ENCODE measurements at regions not wholly inside any gene's neighbourhood (a gene's known extent, or its start where the extent isn't known, plus 50 kb on each side); places are given as distances from the start of the nearest gene placed in this dataset.

DNA sequence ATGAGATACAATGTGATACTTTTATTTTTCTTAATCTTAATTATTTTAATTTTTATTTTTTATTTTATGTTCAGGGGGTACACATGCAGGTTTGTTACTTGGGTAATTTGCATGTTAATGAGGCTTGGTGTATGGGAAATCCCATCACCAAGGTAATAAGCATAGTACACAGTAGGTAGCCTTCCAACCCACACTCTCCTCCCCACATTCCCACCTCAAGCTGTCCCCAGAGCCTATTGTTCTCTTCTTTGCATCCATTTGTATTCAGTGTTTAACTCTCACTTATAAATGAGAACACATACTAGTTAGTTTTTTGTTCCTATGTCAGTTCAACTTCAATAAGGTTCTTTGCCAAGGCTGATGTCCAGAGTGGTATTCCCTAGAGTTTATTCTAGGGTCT lies 1375.4 kb downstream of the NSUN3 start:
- Mint-ChIP-seq H3K27me3 (ENCODE audit: unreplicated experiment) (no peaks in the 10 kb centered on the region), H3K4me3 (ENCODE audit: low read depth, unreplicated experiment) (no peak overlapping the region), H3K9me3 (ENCODE audit: low read depth, unreplicated experiment) (no peaks in the 10 kb centered on the region), H3K4me1 (ENCODE audit: low read depth, unreplicated experiment) (no peaks in the 10 kb centered on the region), H3K27ac (ENCODE audit: unreplicated experiment) (no peak overlapping the region), H3K36me3 (ENCODE audit: insufficient read depth, unreplicated experiment) (no peaks in the 10 kb centered on the region)
- no peak for DNase-seq
- BruUV-seq (replicated peaks): no TSS peak
- TF ChIP-seq, protein P1, sequence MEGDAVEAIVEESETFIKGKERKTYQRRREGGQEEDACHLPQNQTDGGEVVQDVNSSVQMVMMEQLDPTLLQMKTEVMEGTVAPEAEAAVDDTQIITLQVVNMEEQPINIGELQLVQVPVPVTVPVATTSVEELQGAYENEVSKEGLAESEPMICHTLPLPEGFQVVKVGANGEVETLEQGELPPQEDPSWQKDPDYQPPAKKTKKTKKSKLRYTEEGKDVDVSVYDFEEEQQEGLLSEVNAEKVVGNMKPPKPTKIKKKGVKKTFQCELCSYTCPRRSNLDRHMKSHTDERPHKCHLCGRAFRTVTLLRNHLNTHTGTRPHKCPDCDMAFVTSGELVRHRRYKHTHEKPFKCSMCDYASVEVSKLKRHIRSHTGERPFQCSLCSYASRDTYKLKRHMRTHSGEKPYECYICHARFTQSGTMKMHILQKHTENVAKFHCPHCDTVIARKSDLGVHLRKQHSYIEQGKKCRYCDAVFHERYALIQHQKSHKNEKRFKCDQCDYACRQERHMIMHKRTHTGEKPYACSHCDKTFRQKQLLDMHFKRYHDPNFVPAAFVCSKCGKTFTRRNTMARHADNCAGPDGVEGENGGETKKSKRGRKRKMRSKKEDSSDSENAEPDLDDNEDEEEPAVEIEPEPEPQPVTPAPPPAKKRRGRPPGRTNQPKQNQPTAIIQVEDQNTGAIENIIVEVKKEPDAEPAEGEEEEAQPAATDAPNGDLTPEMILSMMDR (IDR thresholded peaks at IDR 0.05; ENCODE audit: unreplicated experiment): no peak
- intact Hi-C loops (cut with micrococcal nuclease; ENCODE audit: unreplicated experiment): no loop called here
- CTCF ChIA-PET: no interaction called here

DNA sequence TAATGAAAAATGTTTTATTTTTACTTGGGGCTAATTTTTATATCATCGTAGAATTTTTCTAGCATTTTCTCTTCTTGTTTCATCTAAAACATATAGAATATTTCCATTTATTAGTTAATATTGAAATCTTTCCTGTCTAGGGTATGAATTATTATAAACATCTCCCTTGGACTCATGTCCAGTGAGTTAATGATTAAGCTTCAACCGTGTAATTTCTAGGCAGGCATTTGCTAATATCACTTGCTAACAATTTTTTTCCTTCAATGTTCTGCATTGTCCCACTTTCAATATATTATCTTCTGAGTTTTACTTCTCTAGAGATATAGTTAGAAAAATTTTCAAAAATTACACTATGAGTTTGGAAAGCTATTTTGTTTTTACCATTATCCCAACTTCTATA lies 1371.6 kb upstream of the EPHA6 start:
- CTCF ChIA-PET: no interaction called here
- Mint-ChIP-seq H3K4me3 (ENCODE audit: low read depth, unreplicated experiment) (no peak overlapping the region), H3K4me1 (ENCODE audit: low read depth, unreplicated experiment) (no peaks in the 10 kb centered on the region), H3K9me3 (ENCODE audit: low read depth, unreplicated experiment) (no peaks in the 10 kb centered on the region), H3K27ac (ENCODE audit: unreplicated experiment) (no peak overlapping the region), H3K27me3 (ENCODE audit: unreplicated experiment) (no peaks in the 10 kb centered on the region), H3K36me3 (ENCODE audit: insufficient read depth, unreplicated experiment) (no peaks in the 10 kb centered on the region)
- no TSS peak for BruUV-seq (replicated peaks)
- intact Hi-C loops (cut with micrococcal nuclease; ENCODE audit: unreplicated experiment): no loop called here
- DNase-seq: no peak
- TF ChIP-seq, protein P1 (IDR thresholded peaks at IDR 0.05; ENCODE audit: unreplicated experiment): no peak

- TF ChIP-seq, protein P1 (IDR thresholded peaks at IDR 0.05; ENCODE audit: unreplicated experiment): no peak
- DNase-seq: no peak
- H3K4me3 Mint-ChIP-seq (ENCODE audit: low read depth, unreplicated experiment): no peak overlapping the region
- no peaks in the 10 kb centered on the region for H3K4me1 Mint-ChIP-seq (ENCODE audit: low read depth, unreplicated experiment)
- no peak overlapping the region for H3K27ac Mint-ChIP-seq (ENCODE audit: unreplicated experiment)
- H3K27me3 Mint-ChIP-seq (ENCODE audit: unreplicated experiment): no peaks in the 10 kb centered on the region
- BruUV-seq (replicated peaks): no TSS peak
- intact Hi-C loops (cut with micrococcal nuclease; ENCODE audit: unreplicated experiment): no loop called here
- H3K36me3 Mint-ChIP-seq (ENCODE audit: insufficient read depth, unreplicated experiment): no peaks in the 10 kb centered on the region
- CTCF ChIA-PET: interaction anchor here (0.6 kb wide), 1 partner anchor 97 kb away, joined by 3 read pairs; no protein-coding TSS in a partner anchor
- no peaks in the 10 kb centered on the region for H3K9me3 Mint-ChIP-seq (ENCODE audit: low read depth, unreplicated experiment)
Measured at GRCh38 chr3:95449841-95450240, 1364.6 kb upstream of the EPHA6 start.

GRCh38 chr3:95453242-95453641 lies 1361.2 kb upstream of the EPHA6 start:
- Mint-ChIP-seq H3K4me3 (ENCODE audit: low read depth, unreplicated experiment) (no peak overlapping the region), H3K36me3 (ENCODE audit: insufficient read depth, unreplicated experiment) (no peaks in the 10 kb centered on the region), H3K27me3 (ENCODE audit: unreplicated experiment) (no peaks in the 10 kb centered on the region), H3K4me1 (ENCODE audit: low read depth, unreplicated experiment) (no peaks in the 10 kb centered on the region), H3K27ac (ENCODE audit: unreplicated experiment) (no peak overlapping the region), H3K9me3 (ENCODE audit: low read depth, unreplicated experiment) (no peaks in the 10 kb centered on the region)
- intact Hi-C loops (cut with micrococcal nuclease; ENCODE audit: unreplicated experiment): no loop called here
- TF ChIP-seq, protein P1 (IDR thresholded peaks at IDR 0.05; ENCODE audit: unreplicated experiment): no peak
- CTCF ChIA-PET: no interaction called here
- no TSS peak for BruUV-seq (replicated peaks)
- no peak for DNase-seq
